ENCODE measurements at regions not wholly inside any gene's neighbourhood (a gene's known extent, or its start where the extent isn't known, plus 50 kb on each side); places are given as distances from the start of the nearest gene placed in this dataset.

DNA sequence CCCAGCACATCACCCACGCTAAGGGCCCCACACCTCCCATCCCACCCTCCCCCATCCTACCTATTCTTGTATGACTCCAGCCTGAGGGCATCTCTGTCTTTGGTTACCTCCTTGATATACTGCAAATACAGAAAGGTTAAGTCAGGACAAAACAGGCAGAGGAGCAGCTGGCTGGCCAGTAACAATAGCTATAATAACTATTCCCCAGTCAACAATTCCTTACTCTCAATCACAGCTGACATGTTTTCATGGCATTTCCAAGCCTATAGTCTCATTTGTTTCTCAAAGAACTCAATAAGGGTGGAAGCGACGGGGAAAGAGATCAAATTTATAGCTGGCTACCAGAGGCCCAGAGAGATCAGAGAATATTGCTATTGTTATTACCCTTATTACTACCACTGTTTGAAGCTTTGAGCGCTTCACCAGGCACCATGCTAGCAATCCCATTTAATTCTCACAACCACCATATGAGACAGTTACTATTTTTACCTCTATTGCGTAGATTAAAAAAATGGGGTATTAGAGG, 93.0 kb upstream of the C2CD4B start:
- Histone ChIP-seq H3K4me3 (ENCODE audit: control insufficient read depth in 2 of 3, extremely low read depth in 1 of 3, insufficient read depth in 2 of 3, low read depth in 1 of 3, low read length in 3 of 3) (no peak overlapping the region), H3K79me2 (ENCODE audit: control insufficient read depth, insufficient read depth, low read length) (no peaks in the 10 kb centered on the region), H3K27ac (ENCODE audit: control insufficient read depth, insufficient read depth, low read length) (no peak overlapping the region), H3K9me3 (ENCODE audit: control insufficient read depth, low read depth, low read length) (peaks cover 12% of the 10 kb centered on the region), H3K4me2 (ENCODE audit: control insufficient read depth, extremely low read depth, insufficient read depth, low read depth, low read length) (no peak overlapping the region), H3K36me3 (ENCODE audit: control insufficient read depth in 2 of 2, extremely low read depth in 1 of 2, insufficient read depth in 2 of 2, low read length in 2 of 2) (no peaks in the 10 kb centered on the region), H4K20me1 (ENCODE audit: control insufficient read depth, extremely low read depth, insufficient read depth, low read length) (no peaks in the 10 kb centered on the region), H3K4me1 (ENCODE audit: control insufficient read depth, extremely low read depth, insufficient read depth, low read length) (no peaks in the 10 kb centered on the region), H3K9ac (ENCODE audit: control insufficient read depth, extremely low read depth, insufficient read depth, low read length) (no peak overlapping the region), H3K27me3 (ENCODE audit: control insufficient read depth, extremely low read depth, insufficient read depth, low read length) (peaks cover 2% of the 10 kb centered on the region), H3K9me1 (ENCODE audit: control insufficient read depth, extremely low read depth, insufficient read depth, low read length) (no peaks in the 10 kb centered on the region), H2AFZ (ENCODE audit: control insufficient read depth, low read length) (no peak overlapping the region)
- no peak for FAIRE-seq
- no peak for TF ChIP-seq EZH2 (IDR thresholded peaks at IDR 0.05; ENCODE audit: low read length)
- TF ChIP-seq, protein P1, sequence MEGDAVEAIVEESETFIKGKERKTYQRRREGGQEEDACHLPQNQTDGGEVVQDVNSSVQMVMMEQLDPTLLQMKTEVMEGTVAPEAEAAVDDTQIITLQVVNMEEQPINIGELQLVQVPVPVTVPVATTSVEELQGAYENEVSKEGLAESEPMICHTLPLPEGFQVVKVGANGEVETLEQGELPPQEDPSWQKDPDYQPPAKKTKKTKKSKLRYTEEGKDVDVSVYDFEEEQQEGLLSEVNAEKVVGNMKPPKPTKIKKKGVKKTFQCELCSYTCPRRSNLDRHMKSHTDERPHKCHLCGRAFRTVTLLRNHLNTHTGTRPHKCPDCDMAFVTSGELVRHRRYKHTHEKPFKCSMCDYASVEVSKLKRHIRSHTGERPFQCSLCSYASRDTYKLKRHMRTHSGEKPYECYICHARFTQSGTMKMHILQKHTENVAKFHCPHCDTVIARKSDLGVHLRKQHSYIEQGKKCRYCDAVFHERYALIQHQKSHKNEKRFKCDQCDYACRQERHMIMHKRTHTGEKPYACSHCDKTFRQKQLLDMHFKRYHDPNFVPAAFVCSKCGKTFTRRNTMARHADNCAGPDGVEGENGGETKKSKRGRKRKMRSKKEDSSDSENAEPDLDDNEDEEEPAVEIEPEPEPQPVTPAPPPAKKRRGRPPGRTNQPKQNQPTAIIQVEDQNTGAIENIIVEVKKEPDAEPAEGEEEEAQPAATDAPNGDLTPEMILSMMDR (optimal IDR thresholded peaks at IDR 0.05 in 1 of 3, IDR thresholded peaks at IDR 0.05 in 1 of 3, conservative IDR thresholded peaks at IDR 0.05 in 1 of 3; ENCODE audit: extremely low read depth in 1 of 3, insufficient read depth in 2 of 3, low read length in 3 of 3) = no peak
- dilution Hi-C loops (cut with MboI; ENCODE audit: extremely low pct_ligation_motif_present, low sequenced_read_pairs) = no loop called here
- DNase-seq (ENCODE audit: low read depth, low spot score) = no peak

DNA sequence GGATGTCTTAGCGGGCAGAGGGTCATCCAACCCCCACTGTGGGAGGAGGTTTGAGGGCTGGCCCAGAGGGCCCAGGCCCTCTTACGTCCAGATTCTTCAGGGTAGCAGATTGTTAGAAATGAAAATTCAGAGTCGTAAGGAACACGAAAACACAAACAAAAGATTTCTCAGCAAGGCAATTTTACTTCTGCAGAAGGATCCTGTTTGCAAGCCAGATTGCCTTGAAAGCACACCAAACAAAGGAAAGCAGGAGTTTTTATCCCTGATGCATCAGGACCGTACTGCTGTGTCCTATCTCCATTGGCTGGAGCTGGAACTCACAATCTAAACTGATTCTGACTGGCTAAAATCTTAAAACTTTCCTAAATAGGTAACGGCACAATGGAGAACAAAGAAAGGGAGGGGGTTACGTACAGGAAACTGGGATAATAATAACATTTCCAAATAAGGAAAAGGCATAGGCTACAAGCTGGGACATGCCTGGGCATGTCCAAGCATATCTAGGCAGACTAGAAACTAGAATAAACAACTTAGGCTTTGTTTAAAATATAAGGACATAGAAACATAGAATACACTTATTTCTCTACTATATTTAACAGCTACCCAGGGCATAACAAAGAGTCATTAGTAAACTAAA, 97.3 kb upstream of the C2CD4B start:
- no peak for FAIRE-seq
- no peak overlapping the region for H3K27ac ChIP-seq (ENCODE audit: control insufficient read depth, insufficient read depth, low read length)
- dilution Hi-C loops (cut with MboI; ENCODE audit: extremely low pct_ligation_motif_present, low sequenced_read_pairs) = no loop called here

More for the DNA sequence above, 97.3 kb upstream of the C2CD4B start:
- H3K9me1 ChIP-seq (ENCODE audit: control insufficient read depth, extremely low read depth, insufficient read depth, low read length) = no peaks in the 10 kb centered on the region
- no peaks in the 10 kb centered on the region for H3K27me3 ChIP-seq (ENCODE audit: control insufficient read depth, extremely low read depth, insufficient read depth, low read length)
- no peaks in the 10 kb centered on the region for H3K79me2 ChIP-seq (ENCODE audit: control insufficient read depth, insufficient read depth, low read length)
- no peaks in the 10 kb centered on the region for H4K20me1 ChIP-seq (ENCODE audit: control insufficient read depth, extremely low read depth, insufficient read depth, low read length)
- H2AFZ ChIP-seq (ENCODE audit: control insufficient read depth, low read length) = no peak overlapping the region
- no peak for TF ChIP-seq EZH2 (IDR thresholded peaks at IDR 0.05; ENCODE audit: low read length)
- TF ChIP-seq, protein P1 (optimal IDR thresholded peaks at IDR 0.05 in 1 of 3, IDR thresholded peaks at IDR 0.05 in 1 of 3, conservative IDR thresholded peaks at IDR 0.05 in 1 of 3; ENCODE audit: extremely low read depth in 1 of 3, insufficient read depth in 2 of 3, low read length in 3 of 3) = no peak
- H3K36me3 ChIP-seq (ENCODE audit: control insufficient read depth in 2 of 2, extremely low read depth in 1 of 2, insufficient read depth in 2 of 2, low read length in 2 of 2) = no peaks in the 10 kb centered on the region
- H3K4me2 ChIP-seq (ENCODE audit: control insufficient read depth, extremely low read depth, insufficient read depth, low read depth, low read length) = no peak overlapping the region
- DNase-seq (ENCODE audit: low read depth, low spot score) = no peak
- H3K4me3 ChIP-seq (ENCODE audit: control insufficient read depth in 2 of 3, extremely low read depth in 1 of 3, insufficient read depth in 2 of 3, low read depth in 1 of 3, low read length in 3 of 3) = no peak overlapping the region
- H3K4me1 ChIP-seq (ENCODE audit: control insufficient read depth, extremely low read depth, insufficient read depth, low read length) = no peaks in the 10 kb centered on the region
- peaks cover 12% of the 10 kb centered on the region for H3K9me3 ChIP-seq (ENCODE audit: control insufficient read depth, low read depth, low read length)
- H3K9ac ChIP-seq (ENCODE audit: control insufficient read depth, extremely low read depth, insufficient read depth, low read length) = no peak overlapping the region

Measured in keratinocyte (primary cell).